ENCODE measurements at regions not wholly inside any gene's neighbourhood (a gene's known extent, or its start where the extent isn't known, plus 50 kb on each side); places are given as distances from the start of the nearest gene placed in this dataset.

DNA sequence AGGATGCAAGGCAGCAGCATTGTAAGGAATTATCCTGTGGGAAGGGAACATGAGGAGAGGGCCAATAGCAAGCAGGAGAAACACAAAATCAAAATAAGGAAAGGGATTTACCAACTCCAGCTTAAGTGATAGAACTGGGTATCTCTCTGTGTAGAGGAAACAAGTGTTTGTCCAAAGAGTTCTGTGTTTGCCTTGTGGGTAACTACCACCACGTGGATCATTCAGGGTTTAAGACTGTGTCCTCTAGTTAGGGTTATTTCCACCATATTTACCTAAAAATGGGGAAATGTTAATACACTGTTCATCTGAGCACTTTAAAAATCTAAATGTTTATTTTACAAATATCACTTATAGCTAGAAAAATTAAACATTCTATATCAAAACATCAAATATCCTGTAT lies 283.3 kb downstream of the EIPR1 start:
- no peak overlapping the region for H3K27ac ChIP-seq (ENCODE audit: control insufficient read depth, insufficient read depth)
- peaks cover 4% of the 10 kb centered on the region; the same call in 1 of the 2 replicates for H3K4me1 ChIP-seq (ENCODE audit: control insufficient read depth, insufficient read depth, low read length)
- no peak overlapping the region for H2AFZ ChIP-seq (ENCODE audit: control insufficient read depth, low read depth, low read length)
- 0% methylated on average over 1 of the region's 1 CpG for WGBS (ENCODE audit: insufficient coverage, insufficient replicate concordance, low lambda C conversion rate, missing lambda C conversion rate)
- ChIA-PET CTCF (interaction anchor here (0.6 kb wide), 1 partner anchor 1669 kb away, joined by 3 read pairs; no protein-coding TSS in a partner anchor), SMC1A (ENCODE audit: uncharacterized antibody, unreplicated experiment) (no interaction called here), RAD21 (ENCODE audit: unreplicated experiment) (no interaction called here), POLR2A (no interaction called here)
- ATAC-seq, result no peak
- no peaks in the 10 kb centered on the region for H3K79me2 ChIP-seq (ENCODE audit: control insufficient read depth, insufficient read depth, low read length)
- intact Hi-C loops (cut with micrococcal nuclease; ENCODE audit: unreplicated experiment), result no loop called here
- DNase-seq (ENCODE audit: low read depth, low spot score), result no peak
- H3K9ac ChIP-seq (ENCODE audit: control insufficient read depth, insufficient read depth, low read length), result no peak overlapping the region
- in situ Hi-C loops (cut with MboI), result no loop called here
- no TSS peak for BruUV-seq (replicated peaks)
- no peaks in the 10 kb centered on the region for H3K36me3 ChIP-seq (ENCODE audit: control insufficient read depth in 2 of 2, insufficient read depth in 2 of 2, low read length in 1 of 2)
- no peak overlapping the region for H3K4me3 ChIP-seq
- TF ChIP-seq, protein P1, sequence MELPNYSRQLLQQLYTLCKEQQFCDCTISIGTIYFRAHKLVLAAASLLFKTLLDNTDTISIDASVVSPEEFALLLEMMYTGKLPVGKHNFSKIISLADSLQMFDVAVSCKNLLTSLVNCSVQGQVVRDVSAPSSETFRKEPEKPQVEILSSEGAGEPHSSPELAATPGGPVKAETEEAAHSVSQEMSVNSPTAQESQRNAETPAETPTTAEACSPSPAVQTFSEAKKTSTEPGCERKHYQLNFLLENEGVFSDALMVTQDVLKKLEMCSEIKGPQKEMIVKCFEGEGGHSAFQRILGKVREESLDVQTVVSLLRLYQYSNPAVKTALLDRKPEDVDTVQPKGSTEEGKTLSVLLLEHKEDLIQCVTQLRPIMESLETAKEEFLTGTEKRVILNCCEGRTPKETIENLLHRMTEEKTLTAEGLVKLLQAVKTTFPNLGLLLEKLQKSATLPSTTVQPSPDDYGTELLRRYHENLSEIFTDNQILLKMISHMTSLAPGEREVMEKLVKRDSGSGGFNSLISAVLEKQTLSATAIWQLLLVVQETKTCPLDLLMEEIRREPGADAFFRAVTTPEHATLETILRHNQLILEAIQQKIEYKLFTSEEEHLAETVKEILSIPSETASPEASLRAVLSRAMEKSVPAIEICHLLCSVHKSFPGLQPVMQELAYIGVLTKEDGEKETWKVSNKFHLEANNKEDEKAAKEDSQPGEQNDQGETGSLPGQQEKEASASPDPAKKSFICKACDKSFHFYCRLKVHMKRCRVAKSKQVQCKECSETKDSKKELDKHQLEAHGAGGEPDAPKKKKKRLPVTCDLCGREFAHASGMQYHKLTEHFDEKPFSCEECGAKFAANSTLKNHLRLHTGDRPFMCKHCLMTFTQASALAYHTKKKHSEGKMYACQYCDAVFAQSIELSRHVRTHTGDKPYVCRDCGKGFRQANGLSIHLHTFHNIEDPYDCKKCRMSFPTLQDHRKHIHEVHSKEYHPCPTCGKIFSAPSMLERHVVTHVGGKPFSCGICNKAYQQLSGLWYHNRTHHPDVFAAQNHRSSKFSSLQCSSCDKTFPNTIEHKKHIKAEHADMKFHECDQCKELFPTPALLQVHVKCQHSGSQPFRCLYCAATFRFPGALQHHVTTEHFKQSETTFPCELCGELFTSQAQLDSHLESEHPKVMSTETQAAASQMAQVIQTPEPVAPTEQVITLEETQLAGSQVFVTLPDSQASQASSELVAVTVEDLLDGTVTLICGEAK (IDR thresholded peaks at IDR 0.05; ENCODE audit: borderline replicate concordance), result no peak
- TF ChIP-seq FOS (IDR thresholded peaks at IDR 0.05; ENCODE audit: borderline replicate concordance, extremely low read depth, insufficient read length) (no peak), ZSCAN29 (IDR thresholded peaks at IDR 0.05) (no peak), RAD21 (IDR thresholded peaks at IDR 0.05; ENCODE audit: insufficient read depth, low read depth, low read length) (no peak), NFYA (IDR thresholded peaks at IDR 0.05; ENCODE audit: borderline replicate concordance, low read depth, low read length) (no peak), CHD2 (IDR thresholded peaks at IDR 0.05; ENCODE audit: borderline replicate concordance, low read depth, low read length) (no peak), ATF7 (IDR thresholded peaks at IDR 0.05; ENCODE audit: low read depth) (no peak), NR2C2 (IDR thresholded peaks at IDR 0.05; ENCODE audit: borderline replicate concordance, control insufficient read depth, insufficient read length, low read depth) (no peak), ZNF24 (IDR thresholded peaks at IDR 0.05) (no peak)
- TF ChIP-seq, protein P2, sequence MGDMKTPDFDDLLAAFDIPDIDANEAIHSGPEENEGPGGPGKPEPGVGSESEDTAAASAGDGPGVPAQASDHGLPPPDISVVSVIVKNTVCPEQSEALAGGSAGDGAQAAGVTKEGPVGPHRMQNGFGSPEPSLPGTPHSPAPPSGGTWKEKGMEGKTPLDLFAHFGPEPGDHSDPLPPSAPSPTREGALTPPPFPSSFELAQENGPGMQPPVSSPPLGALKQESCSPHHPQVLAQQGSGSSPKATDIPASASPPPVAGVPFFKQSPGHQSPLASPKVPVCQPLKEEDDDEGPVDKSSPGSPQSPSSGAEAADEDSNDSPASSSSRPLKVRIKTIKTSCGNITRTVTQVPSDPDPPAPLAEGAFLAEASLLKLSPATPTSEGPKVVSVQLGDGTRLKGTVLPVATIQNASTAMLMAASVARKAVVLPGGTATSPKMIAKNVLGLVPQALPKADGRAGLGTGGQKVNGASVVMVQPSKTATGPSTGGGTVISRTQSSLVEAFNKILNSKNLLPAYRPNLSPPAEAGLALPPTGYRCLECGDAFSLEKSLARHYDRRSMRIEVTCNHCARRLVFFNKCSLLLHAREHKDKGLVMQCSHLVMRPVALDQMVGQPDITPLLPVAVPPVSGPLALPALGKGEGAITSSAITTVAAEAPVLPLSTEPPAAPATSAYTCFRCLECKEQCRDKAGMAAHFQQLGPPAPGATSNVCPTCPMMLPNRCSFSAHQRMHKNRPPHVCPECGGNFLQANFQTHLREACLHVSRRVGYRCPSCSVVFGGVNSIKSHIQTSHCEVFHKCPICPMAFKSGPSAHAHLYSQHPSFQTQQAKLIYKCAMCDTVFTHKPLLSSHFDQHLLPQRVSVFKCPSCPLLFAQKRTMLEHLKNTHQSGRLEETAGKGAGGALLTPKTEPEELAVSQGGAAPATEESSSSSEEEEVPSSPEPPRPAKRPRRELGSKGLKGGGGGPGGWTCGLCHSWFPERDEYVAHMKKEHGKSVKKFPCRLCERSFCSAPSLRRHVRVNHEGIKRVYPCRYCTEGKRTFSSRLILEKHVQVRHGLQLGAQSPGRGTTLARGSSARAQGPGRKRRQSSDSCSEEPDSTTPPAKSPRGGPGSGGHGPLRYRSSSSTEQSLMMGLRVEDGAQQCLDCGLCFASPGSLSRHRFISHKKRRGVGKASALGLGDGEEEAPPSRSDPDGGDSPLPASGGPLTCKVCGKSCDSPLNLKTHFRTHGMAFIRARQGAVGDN (IDR thresholded peaks at IDR 0.05), result no peak
- TF ChIP-seq, protein P3, sequence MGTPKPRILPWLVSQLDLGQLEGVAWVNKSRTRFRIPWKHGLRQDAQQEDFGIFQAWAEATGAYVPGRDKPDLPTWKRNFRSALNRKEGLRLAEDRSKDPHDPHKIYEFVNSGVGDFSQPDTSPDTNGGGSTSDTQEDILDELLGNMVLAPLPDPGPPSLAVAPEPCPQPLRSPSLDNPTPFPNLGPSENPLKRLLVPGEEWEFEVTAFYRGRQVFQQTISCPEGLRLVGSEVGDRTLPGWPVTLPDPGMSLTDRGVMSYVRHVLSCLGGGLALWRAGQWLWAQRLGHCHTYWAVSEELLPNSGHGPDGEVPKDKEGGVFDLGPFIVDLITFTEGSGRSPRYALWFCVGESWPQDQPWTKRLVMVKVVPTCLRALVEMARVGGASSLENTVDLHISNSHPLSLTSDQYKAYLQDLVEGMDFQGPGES (IDR thresholded peaks at IDR 0.05), result no peak
- TF ChIP-seq, protein P4, sequence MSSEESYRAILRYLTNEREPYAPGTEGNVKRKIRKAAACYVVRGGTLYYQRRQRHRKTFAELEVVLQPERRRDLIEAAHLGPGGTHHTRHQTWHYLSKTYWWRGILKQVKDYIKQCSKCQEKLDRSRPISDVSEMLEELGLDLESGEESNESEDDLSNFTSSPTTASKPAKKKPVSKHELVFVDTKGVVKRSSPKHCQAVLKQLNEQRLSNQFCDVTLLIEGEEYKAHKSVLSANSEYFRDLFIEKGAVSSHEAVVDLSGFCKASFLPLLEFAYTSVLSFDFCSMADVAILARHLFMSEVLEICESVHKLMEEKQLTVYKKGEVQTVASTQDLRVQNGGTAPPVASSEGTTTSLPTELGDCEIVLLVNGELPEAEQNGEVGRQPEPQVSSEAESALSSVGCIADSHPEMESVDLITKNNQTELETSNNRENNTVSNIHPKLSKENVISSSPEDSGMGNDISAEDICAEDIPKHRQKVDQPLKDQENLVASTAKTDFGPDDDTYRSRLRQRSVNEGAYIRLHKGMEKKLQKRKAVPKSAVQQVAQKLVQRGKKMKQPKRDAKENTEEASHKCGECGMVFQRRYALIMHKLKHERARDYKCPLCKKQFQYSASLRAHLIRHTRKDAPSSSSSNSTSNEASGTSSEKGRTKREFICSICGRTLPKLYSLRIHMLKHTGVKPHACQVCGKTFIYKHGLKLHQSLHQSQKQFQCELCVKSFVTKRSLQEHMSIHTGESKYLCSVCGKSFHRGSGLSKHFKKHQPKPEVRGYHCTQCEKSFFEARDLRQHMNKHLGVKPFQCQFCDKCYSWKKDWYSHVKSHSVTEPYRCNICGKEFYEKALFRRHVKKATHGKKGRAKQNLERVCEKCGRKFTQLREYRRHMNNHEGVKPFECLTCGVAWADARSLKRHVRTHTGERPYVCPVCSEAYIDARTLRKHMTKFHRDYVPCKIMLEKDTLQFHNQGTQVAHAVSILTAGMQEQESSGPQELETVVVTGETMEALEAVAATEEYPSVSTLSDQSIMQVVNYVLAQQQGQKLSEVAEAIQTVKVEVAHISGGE (CRISPR knock-in tag; IDR thresholded peaks at IDR 0.05), result no peak
- no peak overlapping the region for H3K4me2 ChIP-seq (ENCODE audit: control insufficient read depth, insufficient read depth)
- no peaks in the 10 kb centered on the region for H3K27me3 ChIP-seq (replicated peaks in 1 of 2; ENCODE audit: control insufficient read depth in 2 of 2, insufficient read depth in 2 of 2, low read length in 1 of 2)
- no peaks in the 10 kb centered on the region for H4K20me1 ChIP-seq (ENCODE audit: control insufficient read depth, insufficient read depth)
- H3K9me3 ChIP-seq (replicated peaks; ENCODE audit: control insufficient read depth, insufficient read depth, low read length), result no peaks in the 10 kb centered on the region; the same call in 2 of the 3 replicates
- FAIRE-seq, result no peak

Measured in GM12878 (cell line).